CD8-positive, alpha-beta memory T cell (primary cell): ENCODE measurements at regions not wholly inside any gene's neighbourhood (a gene's known extent, or its start where the extent isn't known, plus 50 kb on each side); places are given as distances from the start of the nearest gene placed in this dataset.

Experiments used
- CTCF ChIA-PET: fragments of 350-600 bp; sonication (Branson Sonifier 250); formaldehyde crosslinking; loops from one replicate; lab custom pipeline; 2021; ENCODE audit warnings: antibody characterized with exemption; lab: Charles Lee
- POLR2A ChIA-PET: fragments of 350-600 bp; sonication (Branson Sonifier 250); formaldehyde crosslinking; loops from one replicate; lab custom pipeline; 2021; ENCODE audit warnings: antibody characterized with exemption; lab: Charles Lee
- DNase-seq, 5 donors: peaks; one replicate each; pipeline versions ENCODE4 v3.0.0 to v3.0.0-alpha.2; 2020 to 2022; ENCODE audit warnings: mixed read lengths in 1 of 5
- H3K27ac ChIP-seq: one replicate; pipeline ENCODE4 v1.7.0; 2013; ENCODE audit warnings: low read depth, mild to moderate bottlenecking, low read length, moderate library complexity
- H3K27me3 ChIP-seq: 2 replicates; pipeline ENCODE4 v1.7.0; 2013; ENCODE audit warnings: low read length, mild to moderate bottlenecking; ENCODE audit not compliant: insufficient read depth, poor library complexity, severe bottlenecking
- H3K36me3 ChIP-seq: 2 replicates; pipeline ENCODE4 v1.7.0; 2013; ENCODE audit warnings: mild to moderate bottlenecking, low read length, moderate library complexity; ENCODE audit not compliant: insufficient read depth
- H3K4me1 ChIP-seq: 2 replicates; pipeline ENCODE4 v1.7.0; 2013; ENCODE audit warnings: mild to moderate bottlenecking, low read length, moderate library complexity; ENCODE audit not compliant: insufficient read depth
- H3K4me3 ChIP-seq: 2 replicates; pipeline ENCODE4 v1.7.0; 2013; ENCODE audit warnings: mild to moderate bottlenecking, low read length
- H3K9me3 ChIP-seq: 2 replicates; pipeline ENCODE4 v1.7.0; 2013; ENCODE audit warnings: mild to moderate bottlenecking, low read length
- H3K27ac Mint-ChIP-seq, 8 donors: one replicate each; pipeline ENCODE4 v1.8.0; 2020 to 2021; ENCODE audit warnings: mixed read lengths in 8 of 8, mild to moderate bottlenecking in 6 of 8, inconsistent platforms in 3 of 8, moderate library complexity in 3 of 8
- H3K27me3 Mint-ChIP-seq, 2 donors: one replicate each; pipeline ENCODE4 v1.8.0; 2020 to 2021; ENCODE audit warnings: mixed read lengths in 2 of 2, mild to moderate bottlenecking in 1 of 2, moderate library complexity in 1 of 2
- H3K36me3 Mint-ChIP-seq, 3 donors: one replicate each; pipeline ENCODE4 v1.8.0; 2020 to 2021; ENCODE audit warnings: mixed read lengths in 3 of 3, inconsistent platforms in 1 of 3, mild to moderate bottlenecking in 1 of 3
- H3K4me1 Mint-ChIP-seq, 3 donors: one replicate each; pipeline ENCODE4 v1.8.0; 2020 to 2021; ENCODE audit warnings: mixed read lengths in 3 of 3, inconsistent platforms in 1 of 3, mild to moderate bottlenecking in 1 of 3
- H3K4me3 Mint-ChIP-seq, 7 donors: one replicate each; pipeline ENCODE4 v1.8.0; 2020 to 2021; ENCODE audit warnings: mixed read lengths in 7 of 7, mild to moderate bottlenecking in 6 of 7, moderate library complexity in 4 of 7, inconsistent platforms in 2 of 7
- H3K9me3 Mint-ChIP-seq, 5 donors: one replicate each; pipeline ENCODE4 v1.8.0; 2020 to 2022; ENCODE audit warnings: mixed read lengths in 5 of 5, mild to moderate bottlenecking in 3 of 5, moderate library complexity in 2 of 5, inconsistent platforms in 1 of 5

- H3K27me3 Mint-ChIP-seq, result peaks cover 3 to 7% of the 10 kb centered on the region in 2 donors
- H3K4me1 ChIP-seq, result no peaks in the 10 kb centered on the region
- ChIA-PET CTCF (no interaction called here), POLR2A (no interaction called here)
- peaks cover 0 to 3% (median 0%) of the 10 kb centered on the region in 5 donors for H3K9me3 Mint-ChIP-seq
- no peak for DNase-seq
- no peaks in the 10 kb centered on the region for H3K9me3 ChIP-seq
- H3K4me3 Mint-ChIP-seq, result no peak overlapping the region
- no peaks in the 10 kb centered on the region for H3K27me3 ChIP-seq
- no peaks in the 10 kb centered on the region for H3K36me3 Mint-ChIP-seq
- no peak overlapping the region for H3K27ac Mint-ChIP-seq
- H3K36me3 ChIP-seq, result no peaks in the 10 kb centered on the region
- no peak overlapping the region for H3K27ac ChIP-seq
- no peak overlapping the region for H3K4me3 ChIP-seq
- peaks cover 2 to 6% (median 6%) of the 10 kb centered on the region in 3 donors for H3K4me1 Mint-ChIP-seq
These were observed 150.3 kb upstream of the NDUFV2 start for GRCh38 chr18:8952174-8952573.

- DNase-seq, result no peak
- ChIA-PET CTCF (no interaction called here), POLR2A (no interaction called here)
- Mint-ChIP-seq H3K4me3 (no peak overlapping the region), H3K27me3 (peaks cover 3 to 12% of the 10 kb centered on the region in 2 donors), H3K9me3 (peaks cover 0 to 3% (median 0%) of the 10 kb centered on the region in 5 donors), H3K27ac (no peak overlapping the region), H3K36me3 (no peaks in the 10 kb centered on the region), H3K4me1 (peaks cover 2 to 6% (median 6%) of the 10 kb centered on the region in 3 donors)
- Histone ChIP-seq H3K4me1 (no peaks in the 10 kb centered on the region), H3K4me3 (no peak overlapping the region), H3K9me3 (no peaks in the 10 kb centered on the region), H3K36me3 (no peaks in the 10 kb centered on the region), H3K27ac (no peak overlapping the region), H3K27me3 (no peaks in the 10 kb centered on the region)
These were observed 149.4 kb upstream of the NDUFV2 start for GRCh38 chr18:8952769-8953760.

- Mint-ChIP-seq H3K4me3 (no peak overlapping the region), H3K9me3 (peaks cover 0 to 3% (median 0%) of the 10 kb centered on the region in 5 donors), H3K4me1 (no peaks in the 10 kb centered on the region), H3K27me3 (peaks cover 7 to 26% of the 10 kb centered on the region in 2 donors), H3K36me3 (no peaks in the 10 kb centered on the region), H3K27ac (no peak overlapping the region)
- no peak for DNase-seq
- no peaks in the 10 kb centered on the region for H3K4me1 ChIP-seq
- no peaks in the 10 kb centered on the region for H3K9me3 ChIP-seq
- no peaks in the 10 kb centered on the region for H3K27me3 ChIP-seq
- no peak overlapping the region for H3K27ac ChIP-seq
- POLR2A ChIA-PET, result no interaction called here
- no peak overlapping the region for H3K4me3 ChIP-seq
- CTCF ChIA-PET, result no interaction called here
- H3K36me3 ChIP-seq, result no peaks in the 10 kb centered on the region
These were observed 144.8 kb upstream of the NDUFV2 start for GRCh38 chr18:8957731-8958130.

GRCh38 chr18:8958660-8959059, 143.8 kb upstream of the NDUFV2 start:
- Mint-ChIP-seq H3K27me3 (peaks cover 7 to 26% of the 10 kb centered on the region in 2 donors), H3K4me3 (no peak overlapping the region), H3K27ac (no peak overlapping the region), H3K36me3 (no peaks in the 10 kb centered on the region), H3K9me3 (no peaks in the 10 kb centered on the region), H3K4me1 (no peaks in the 10 kb centered on the region)
- no peak for DNase-seq
- no peaks in the 10 kb centered on the region for H3K9me3 ChIP-seq
- POLR2A ChIA-PET, result no interaction called here
- no peaks in the 10 kb centered on the region for H3K27me3 ChIP-seq
- H3K4me3 ChIP-seq, result no peak overlapping the region
- CTCF ChIA-PET, result no interaction called here
- H3K36me3 ChIP-seq, result no peaks in the 10 kb centered on the region
- no peaks in the 10 kb centered on the region for H3K4me1 ChIP-seq
- H3K27ac ChIP-seq, result no peak overlapping the region

- no peaks in the 10 kb centered on the region for H3K36me3 Mint-ChIP-seq
- H3K36me3 ChIP-seq, result no peaks in the 10 kb centered on the region
- H3K4me3 Mint-ChIP-seq, result peak overlapping the region in 1 of 7 donors; percentile 40
- H3K9me3 Mint-ChIP-seq, result no peaks in the 10 kb centered on the region
- H3K27ac ChIP-seq, result no peak overlapping the region
- H3K4me1 ChIP-seq, result no peaks in the 10 kb centered on the region
- H3K9me3 ChIP-seq, result no peaks in the 10 kb centered on the region
- H3K4me3 ChIP-seq, result no peak overlapping the region
- ChIA-PET POLR2A (no interaction called here), CTCF (no interaction called here)
- H3K4me1 Mint-ChIP-seq, result no peaks in the 10 kb centered on the region
- peak overlapping the region in 1 of 8 donors; percentile 9 for H3K27ac Mint-ChIP-seq
- no peaks in the 10 kb centered on the region for H3K27me3 ChIP-seq
- DNase-seq, result no peak
- peaks cover 8 to 26% of the 10 kb centered on the region in 2 donors for H3K27me3 Mint-ChIP-seq
These were observed 142.9 kb upstream of the NDUFV2 start for GRCh38 chr18:8959551-8960135.

GRCh38 chr18:8960740-8961657, 141.5 kb upstream of the NDUFV2 start:
- ChIA-PET POLR2A (no interaction called here), CTCF (no interaction called here)
- H3K4me3 Mint-ChIP-seq, result no peak overlapping the region
- DNase-seq, result no peak
- H3K27me3 Mint-ChIP-seq, result peaks cover 11 to 26% of the 10 kb centered on the region in 2 donors
- H3K9me3 ChIP-seq, result no peaks in the 10 kb centered on the region
- H3K27ac Mint-ChIP-seq, result no peak overlapping the region
- no peak overlapping the region for H3K4me3 ChIP-seq
- H3K9me3 Mint-ChIP-seq, result no peaks in the 10 kb centered on the region
- H3K27me3 ChIP-seq, result no peaks in the 10 kb centered on the region
- no peaks in the 10 kb centered on the region for H3K36me3 ChIP-seq
- no peaks in the 10 kb centered on the region for H3K36me3 Mint-ChIP-seq
- no peaks in the 10 kb centered on the region for H3K4me1 Mint-ChIP-seq
- H3K27ac ChIP-seq, result no peak overlapping the region
- H3K4me1 ChIP-seq, result no peaks in the 10 kb centered on the region

- Histone ChIP-seq H3K27ac (no peak overlapping the region), H3K27me3 (no peaks in the 10 kb centered on the region), H3K36me3 (no peaks in the 10 kb centered on the region), H3K4me1 (no peaks in the 10 kb centered on the region), H3K9me3 (no peaks in the 10 kb centered on the region), H3K4me3 (no peak overlapping the region)
- Mint-ChIP-seq H3K27ac (no peak overlapping the region), H3K27me3 (peaks cover 16 to 19% of the 10 kb centered on the region in 2 donors), H3K9me3 (no peaks in the 10 kb centered on the region), H3K4me1 (no peaks in the 10 kb centered on the region), H3K4me3 (no peak overlapping the region), H3K36me3 (no peaks in the 10 kb centered on the region)
- POLR2A ChIA-PET, result no interaction called here
- DNase-seq, result no peak
- CTCF ChIA-PET, result no interaction called here
These were observed 140.2 kb upstream of the NDUFV2 start for GRCh38 chr18:8962192-8962779.
